Endothelial cell of umbilical vein (primary cell): ENCODE measurements at regions not wholly inside any gene's neighbourhood (a gene's known extent, or its start where the extent isn't known, plus 50 kb on each side); places are given as distances from the start of the nearest gene placed in this dataset.

Experiments used
- BruUV-seq: library from RNA; stranded (reverse); fragments of 400-500 nt; replicated peaks from 2 replicates; lab custom pipeline; 2021; lab: Mats Ljungman, UMichigan
- CTCF ChIA-PET: fragments of 300-600, 350-600 bp; sonication (Branson Sonifier 250); formaldehyde crosslinking; loops from one replicate; lab custom pipeline; 2021; ENCODE audit warnings: antibody characterized with exemption, inconsistent platforms; lab: Charles Lee
- POLR2A ChIA-PET: fragments of 300-600, 350-600 bp; sonication (Branson Sonifier 250); formaldehyde crosslinking; loops from one replicate; lab custom pipeline; 2021; ENCODE audit warnings: antibody characterized with exemption, inconsistent platforms; lab: Charles Lee
- DNase-seq: peaks from one replicate; pipeline ENCODE4 v3.0.0-alpha.2; 2011; ENCODE audit warnings: low read depth, low spot score
- FAIRE-seq: peaks from 2 replicates; lab custom pipeline; 2011; peaks lifted over from hg19 to GRCh38; lab: Jason Lieb, UNC
- H2AFZ ChIP-seq: 2 replicates; pipeline ENCODE4 v1.6.0; 2012; ENCODE audit warnings: low read depth, low read length, control low read depth, inconsistent platforms
- H3K27ac ChIP-seq: 2 replicates; pipeline ENCODE4 v1.5.1; 2011; ENCODE audit warnings: low read depth, mild to moderate bottlenecking, control low read depth, low read length, moderate library complexity; ENCODE audit not compliant: insufficient read depth
- H3K27me3 ChIP-seq, 2 experiments: 2 replicates each; pipeline versions ENCODE4 v1.6.0 to v1.6.1; 2011; ENCODE audit warnings: low read length in 2 of 2, mixed read lengths in 1 of 2; ENCODE audit not compliant: control insufficient read depth in 2 of 2, insufficient read depth in 2 of 2
- H3K36me3 ChIP-seq, 2 experiments: 2 replicates in 1 of 2; 3 replicates in 1 of 2; pipeline ENCODE4 v1.5.1; 2011; ENCODE audit warnings: low read length in 2 of 2, mild to moderate bottlenecking in 1 of 2, moderate library complexity in 1 of 2; ENCODE audit not compliant: control insufficient read depth in 2 of 2, insufficient read depth in 2 of 2; ENCODE audit errors: extremely low read depth in 1 of 2
- H3K4me1 ChIP-seq: 3 replicates; pipeline ENCODE4 v1.5.1; 2011; ENCODE audit warnings: mild to moderate bottlenecking, low read length; ENCODE audit not compliant: control insufficient read depth, insufficient read depth; ENCODE audit errors: extremely low read depth
- H3K4me2 ChIP-seq: 2 replicates; pipeline ENCODE4 v1.6.1; 2011; ENCODE audit warnings: low read length, control low read depth, mixed read lengths; ENCODE audit not compliant: insufficient read depth
- H3K4me3 ChIP-seq, 3 experiments: fragments of 200-600 bp in 1 of 3; sonication (generic), shearing (Covaris generic) in 1 of 3; replicated peaks in 1 of 3; 2 replicates each; pipeline ENCODE4 v1.5.1; 2011 to 2016; ENCODE audit warnings: control low read depth in 3 of 3, low read length in 3 of 3, mild to moderate bottlenecking in 2 of 3, inconsistent platforms in 1 of 3, low read depth in 1 of 3, moderate library complexity in 1 of 3; ENCODE audit not compliant: insufficient read depth in 1 of 3
- H3K79me2 ChIP-seq: 2 replicates; pipeline ENCODE4 v1.6.0; 2012; ENCODE audit warnings: low read length, inconsistent platforms; ENCODE audit not compliant: control insufficient read depth, insufficient read depth
- H3K9ac ChIP-seq: replicated peaks from 2 replicates; pipeline ENCODE3; 2011; ENCODE audit warnings: low read length, control low read depth; ENCODE audit not compliant: insufficient read depth; ENCODE audit errors: extremely low read depth
- H3K9me1 ChIP-seq: replicated peaks from 3 replicates; pipeline ENCODE4 v1.6.0; 2011; ENCODE audit warnings: mild to moderate bottlenecking, low read length; ENCODE audit not compliant: control insufficient read depth, insufficient read depth; ENCODE audit errors: extremely low read depth
- H3K9me3 ChIP-seq: replicated peaks from 2 replicates; pipeline ENCODE4 v1.5.1; 2012; ENCODE audit warnings: low read length, inconsistent platforms; ENCODE audit not compliant: control insufficient read depth, insufficient read depth
- H4K20me1 ChIP-seq: replicated peaks from 2 replicates; pipeline ENCODE3; 2011; ENCODE audit warnings: mild to moderate bottlenecking, low read length; ENCODE audit not compliant: control insufficient read depth, insufficient read depth; ENCODE audit errors: extremely low read depth
- EZH2 ChIP-seq: IDR thresholded peaks from 2 replicates; pipeline ENCODE4 v1.6.1; 2012; ENCODE audit warnings: borderline replicate concordance, low read depth, mild to moderate bottlenecking, moderate library complexity, low read length, inconsistent platforms; ENCODE audit not compliant: severe bottlenecking
- FOS ChIP-seq: IDR thresholded peaks from 2 replicates; pipeline ENCODE4 v1.6.1; 2011; ENCODE audit warnings: mild to moderate bottlenecking, low read length, moderate library complexity, borderline replicate concordance; ENCODE audit not compliant: insufficient read depth
- GATA2 ChIP-seq: IDR thresholded peaks from 2 replicates; pipeline ENCODE4 v1.7.0; 2011; ENCODE audit warnings: low read depth, mild to moderate bottlenecking, moderate library complexity, mixed read lengths, low read length; ENCODE audit not compliant: insufficient read length, insufficient read depth
- JUN ChIP-seq: IDR thresholded peaks from 2 replicates; pipeline ENCODE4 v1.6.1; 2011; ENCODE audit warnings: borderline replicate concordance, low read depth; ENCODE audit not compliant: insufficient read length, insufficient read depth
- MYC ChIP-seq: IDR thresholded peaks from one replicate; pipeline ENCODE4 v1.6.1; 2011; ENCODE audit warnings: mild to moderate bottlenecking, low read depth, low read length
- POLR2A ChIP-seq: IDR thresholded peaks from 2 replicates; pipeline ENCODE4 v1.6.1; 2012; ENCODE audit warnings: low read depth, mild to moderate bottlenecking, control low read depth, low read length
- POLR2AphosphoS5 ChIP-seq: IDR thresholded peaks from 2 replicates; pipeline ENCODE4 v1.6.1; 2012; ENCODE audit warnings: low read depth, mild to moderate bottlenecking, control low read depth, low read length, moderate library complexity; ENCODE audit not compliant: insufficient read depth
- dilution Hi-C: fragments of 300-500 bp; cut with MboI; formaldehyde crosslinking; loops from one replicate; pipeline ENCODE4 v1.15.0; 2019; ENCODE audit warnings: low sequenced_read_pairs; ENCODE audit not compliant: extremely low pct_ligation_motif_present
- intact Hi-C: fragments of 100-400 bp; cut with micrococcal nuclease; formaldehyde crosslinking; loops from one replicate; pipeline ENCODE4 v1.10.0; 2022
- TF ChIP-seq, protein P1 (sequence below): IDR thresholded peaks from 2 replicates; pipeline ENCODE4 v1.6.1; 2011; ENCODE audit not compliant: insufficient read depth, insufficient read length
- TF ChIP-seq, protein P2 (sequence below), 2 donors: IDR thresholded peaks; 1 replicate in 1 of 2; 2 replicates in 1 of 2; pipeline ENCODE4 v1.5.1; 2011; ENCODE audit warnings: low read length in 2 of 2, mild to moderate bottlenecking in 2 of 2, moderate library complexity in 2 of 2, control low read depth in 1 of 2, inconsistent platforms in 1 of 2, low read depth in 1 of 2; ENCODE audit not compliant: insufficient read depth in 1 of 2; ENCODE audit errors: extremely low read depth in 1 of 2

DNA sequence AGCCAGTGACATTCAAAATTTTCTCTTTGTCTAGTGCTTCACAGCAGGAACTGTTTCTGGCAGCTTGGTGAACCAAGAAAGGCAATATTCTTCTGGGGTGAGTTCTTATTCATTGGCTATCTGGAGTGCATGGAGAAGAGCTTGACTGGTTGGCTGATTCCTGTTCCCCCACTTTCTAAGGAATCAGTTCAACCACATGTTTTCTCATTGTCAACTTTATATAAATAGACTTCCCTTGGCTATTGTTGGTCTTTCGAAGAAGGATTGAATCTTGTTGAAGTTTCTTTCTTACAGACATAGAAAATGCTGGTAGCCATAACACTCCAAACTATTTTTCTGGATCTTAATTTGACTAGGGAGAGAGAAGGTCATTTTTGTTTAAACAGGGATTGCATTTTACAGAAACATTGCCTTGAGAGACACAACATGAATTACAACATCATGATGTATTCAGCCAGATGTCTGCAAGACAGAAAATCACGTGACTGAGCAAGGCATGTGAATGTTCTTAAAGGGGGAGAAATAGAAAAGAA is 85.2 kb downstream of the EDNRB start:
- intact Hi-C loops (no loop called here), dilution Hi-C loops (no loop called here)
- Histone ChIP-seq H3K4me3 (no peak overlapping the region), H3K36me3 (no peaks in the 10 kb centered on the region), H3K9me1 (no peaks in the 10 kb centered on the region), H3K27me3 (no peaks in the 10 kb centered on the region), H4K20me1 (no peaks in the 10 kb centered on the region), H3K79me2 (no peaks in the 10 kb centered on the region), H3K9ac (no peak overlapping the region), H3K4me2 (no peak overlapping the region), H2AFZ (no peak overlapping the region), H3K4me1 (no peaks in the 10 kb centered on the region), H3K9me3 (no peaks in the 10 kb centered on the region), H3K27ac (no peak overlapping the region)
- BruUV-seq, result no TSS peak
- no peak for TF ChIP-seq JUN
- TF ChIP-seq POLR2A, result no peak
- TF ChIP-seq, protein P1, sequence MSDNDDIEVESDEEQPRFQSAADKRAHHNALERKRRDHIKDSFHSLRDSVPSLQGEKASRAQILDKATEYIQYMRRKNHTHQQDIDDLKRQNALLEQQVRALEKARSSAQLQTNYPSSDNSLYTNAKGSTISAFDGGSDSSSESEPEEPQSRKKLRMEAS, result no peak
- TF ChIP-seq EZH2, result no peak
- TF ChIP-seq, protein P2, sequence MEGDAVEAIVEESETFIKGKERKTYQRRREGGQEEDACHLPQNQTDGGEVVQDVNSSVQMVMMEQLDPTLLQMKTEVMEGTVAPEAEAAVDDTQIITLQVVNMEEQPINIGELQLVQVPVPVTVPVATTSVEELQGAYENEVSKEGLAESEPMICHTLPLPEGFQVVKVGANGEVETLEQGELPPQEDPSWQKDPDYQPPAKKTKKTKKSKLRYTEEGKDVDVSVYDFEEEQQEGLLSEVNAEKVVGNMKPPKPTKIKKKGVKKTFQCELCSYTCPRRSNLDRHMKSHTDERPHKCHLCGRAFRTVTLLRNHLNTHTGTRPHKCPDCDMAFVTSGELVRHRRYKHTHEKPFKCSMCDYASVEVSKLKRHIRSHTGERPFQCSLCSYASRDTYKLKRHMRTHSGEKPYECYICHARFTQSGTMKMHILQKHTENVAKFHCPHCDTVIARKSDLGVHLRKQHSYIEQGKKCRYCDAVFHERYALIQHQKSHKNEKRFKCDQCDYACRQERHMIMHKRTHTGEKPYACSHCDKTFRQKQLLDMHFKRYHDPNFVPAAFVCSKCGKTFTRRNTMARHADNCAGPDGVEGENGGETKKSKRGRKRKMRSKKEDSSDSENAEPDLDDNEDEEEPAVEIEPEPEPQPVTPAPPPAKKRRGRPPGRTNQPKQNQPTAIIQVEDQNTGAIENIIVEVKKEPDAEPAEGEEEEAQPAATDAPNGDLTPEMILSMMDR (IDR thresholded peaks at IDR 0.05; ENCODE audit: extremely low read depth in 1 of 2, insufficient read depth in 1 of 2, low read depth in 1 of 2, low read length in 2 of 2), result no peak
- TF ChIP-seq FOS, result no peak
- no peak for TF ChIP-seq GATA2
- no peak for TF ChIP-seq MYC
- no peak for TF ChIP-seq POLR2AphosphoS5
- ChIA-PET CTCF (no interaction called here), POLR2A (no interaction called here)
- DNase-seq, result no peak
- no peak for FAIRE-seq
